Stimulated activated CD4-positive, alpha-beta T cell treated with anti-CD3 and anti-CD28 coated beads, Interleukin-15, amount 100 ng/mL, for 1 hour (primary cell): ENCODE measurements at regions not wholly inside any gene's neighbourhood (a gene's known extent, or its start where the extent isn't known, plus 50 kb on each side); places are given as distances from the start of the nearest gene placed in this dataset.
"Not testable (repeated sequence)": the region's sequence is repeated elsewhere in the genome, so short reads cannot be mapped to it uniquely, and the experiment has no call there.

Source experiments
- DNase-seq, 2 donors: peaks; one replicate each; pipeline ENCODE4 v3.0.0-alpha.2; 2020; ENCODE audit warnings: low read depth in 1 of 2, low spot score in 1 of 2

GRCh38 chr9:94033383-94033782 is 50.9 kb upstream of the PTPDC1 start:
- no peak for DNase-seq

DNA sequence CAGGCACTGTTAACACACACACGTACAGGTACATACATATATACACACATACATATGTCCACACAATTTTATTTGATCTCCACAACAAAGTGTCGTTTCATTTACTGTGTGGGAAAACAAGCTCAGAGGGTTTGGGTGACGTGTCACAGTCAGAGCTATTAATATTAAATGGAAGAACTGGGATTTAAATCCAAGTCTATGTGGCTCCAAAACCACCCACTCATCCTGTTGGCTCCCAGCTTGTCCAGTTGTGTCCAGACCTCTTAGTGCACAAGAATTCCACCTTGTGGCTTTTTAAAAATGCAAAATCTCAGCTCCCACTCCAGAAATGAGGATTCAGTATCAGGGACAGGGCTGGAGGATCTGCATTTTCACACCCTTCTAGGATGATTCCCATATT is 52.3 kb upstream of the PTPDC1 start:
- DNase-seq = no peak

- no peak for DNase-seq
Observed at GRCh38 chr9:94031380-94031779, 52.9 kb upstream of the PTPDC1 start.

DNA sequence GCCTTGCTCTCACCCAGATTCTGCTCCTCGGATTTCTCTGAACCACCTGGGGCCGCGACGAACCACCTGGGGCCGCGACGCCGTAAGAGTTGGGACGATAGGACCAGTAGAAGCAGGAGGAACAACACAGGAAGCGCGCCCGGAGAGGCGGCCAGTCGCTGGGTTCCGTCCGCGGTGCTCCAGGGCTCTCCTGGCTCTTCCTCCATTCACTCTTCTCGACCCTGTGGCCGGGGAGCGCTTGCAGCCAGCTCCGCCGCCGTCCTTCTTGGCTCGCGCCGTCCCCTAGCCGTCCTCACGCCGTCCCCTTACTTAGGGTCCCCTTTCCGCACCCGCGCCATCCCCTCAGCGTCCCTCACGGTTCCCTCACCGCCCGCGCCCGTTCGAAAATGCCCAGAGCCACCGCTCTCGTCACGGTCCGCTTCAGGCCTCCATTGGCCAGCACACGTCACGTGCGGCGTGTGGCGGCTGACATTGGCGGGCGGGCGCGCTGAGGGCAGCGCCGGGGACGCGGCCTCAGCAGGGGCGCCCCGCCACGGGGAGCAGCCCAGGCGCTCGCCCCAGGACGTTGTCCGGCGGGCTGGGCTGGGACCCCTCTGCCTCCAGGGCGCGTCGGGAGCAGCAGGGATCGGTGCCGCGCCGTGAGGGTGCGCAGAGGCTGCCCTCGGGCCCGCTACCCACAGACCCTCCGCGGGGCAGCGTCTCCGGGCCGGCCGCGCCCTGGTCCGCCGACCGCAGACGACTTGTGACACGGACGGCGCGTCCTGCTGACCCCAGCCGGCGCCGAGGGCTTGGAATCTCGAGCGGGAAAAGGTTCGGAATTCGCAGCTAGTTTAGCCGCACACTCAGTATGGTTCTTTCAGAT is 53.7 kb upstream of the PTPDC1 start:
- peak; percentile 51 to 71 for DNase-seq

- DNase-seq = no peak
Observed at GRCh38 chr9:94029932-94030317, 54.3 kb upstream of the PTPDC1 start.

DNA sequence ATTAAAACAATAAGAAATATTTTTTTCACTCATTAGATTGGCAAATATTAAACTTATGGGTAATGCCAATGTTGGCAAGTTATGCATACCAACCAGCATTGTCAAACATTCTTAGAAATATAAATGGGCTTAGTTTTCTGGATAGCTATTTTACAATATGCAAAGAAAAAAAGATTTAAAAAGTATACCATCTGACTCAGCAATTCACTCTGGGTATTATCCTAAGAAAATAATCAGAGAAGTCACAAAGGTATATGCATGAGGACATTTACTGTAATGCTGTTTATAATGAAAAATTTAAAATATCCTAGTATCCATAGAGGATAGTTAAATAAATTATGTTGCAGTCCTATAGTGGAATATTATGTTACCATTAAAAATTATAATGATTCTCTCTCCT is 57.4 kb upstream of the PTPDC1 start:
- DNase-seq = no peak

GRCh38 chr9:94022476-94022875 is 61.8 kb upstream of the PTPDC1 start:
- not testable (repeated sequence) for DNase-seq

GRCh38 chr9:94020836-94021235 is 63.4 kb upstream of the PTPDC1 start:
- DNase-seq = not testable (repeated sequence)

DNA sequence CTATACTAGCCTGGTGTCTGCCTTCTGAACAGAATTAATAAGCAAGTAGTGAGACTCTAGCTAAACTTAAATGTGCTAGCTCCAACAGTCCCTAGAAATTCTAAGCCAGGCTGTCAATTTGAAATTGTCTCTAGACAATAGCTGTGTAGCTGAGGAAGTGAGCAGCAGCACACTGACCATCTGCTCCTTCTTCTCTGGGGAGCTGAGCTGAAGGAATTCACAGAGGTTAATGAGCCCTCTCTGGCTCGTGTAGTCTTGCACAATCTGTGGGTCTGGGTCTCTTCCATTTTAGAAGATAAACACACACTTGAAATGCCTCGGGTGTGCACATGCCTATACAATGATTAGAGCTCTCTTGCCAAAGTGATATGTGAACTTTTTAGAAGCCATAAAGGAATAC is 63.5 kb upstream of the BARX1 start:
- no peak for DNase-seq

DNA sequence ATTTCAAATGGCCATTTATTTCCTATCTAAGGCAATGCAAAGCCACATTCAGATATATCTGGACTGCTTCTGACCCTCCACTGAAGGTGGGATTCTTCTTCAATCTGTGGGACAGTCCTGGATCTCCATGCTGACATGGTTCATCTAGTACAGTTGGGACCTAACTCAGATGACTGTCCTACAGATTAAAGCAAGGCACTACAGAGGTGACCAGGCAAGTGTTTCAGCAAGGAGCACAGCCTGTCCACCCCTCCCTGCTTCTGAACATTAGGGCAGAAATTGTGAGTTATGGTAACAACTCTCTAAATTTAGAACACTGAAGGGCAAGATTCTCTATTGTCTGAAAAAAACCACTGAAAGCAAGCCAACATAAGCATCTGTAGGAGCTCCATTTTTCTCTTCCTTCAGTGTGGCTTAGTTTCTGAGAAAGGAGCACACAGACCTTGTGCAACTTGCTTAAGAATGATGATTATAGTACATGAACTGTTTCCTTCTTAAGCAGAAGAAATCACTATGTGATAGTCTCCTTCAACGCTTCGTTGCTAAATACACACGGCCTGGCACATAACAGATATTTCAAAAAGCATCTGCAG is 62.9 kb upstream of the BARX1 start:
- no peak for DNase-seq

DNA sequence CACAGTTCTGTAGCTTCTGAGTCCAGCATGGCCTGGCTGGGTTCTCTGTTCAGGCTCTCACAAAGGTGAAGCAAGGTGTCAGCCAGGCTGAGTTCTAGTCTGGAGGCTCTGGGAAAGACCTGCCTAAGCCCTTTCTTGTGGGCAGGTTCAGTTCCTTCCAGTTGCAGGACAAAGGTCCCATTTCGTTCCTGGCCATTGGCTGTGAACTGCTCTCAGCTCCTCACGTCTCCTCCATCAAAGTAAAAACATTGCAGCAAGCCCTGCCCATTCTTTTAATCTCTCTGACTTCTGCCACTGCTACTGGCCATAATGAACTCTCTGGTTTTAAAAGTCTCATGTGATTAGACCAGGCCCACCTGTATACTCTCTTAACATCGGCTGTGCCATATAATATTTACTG is 61.6 kb upstream of the BARX1 start:
- DNase-seq = no peak

- DNase-seq = no peak
Observed at GRCh38 chr9:94014920-94015319, 59.8 kb upstream of the BARX1 start.

DNA sequence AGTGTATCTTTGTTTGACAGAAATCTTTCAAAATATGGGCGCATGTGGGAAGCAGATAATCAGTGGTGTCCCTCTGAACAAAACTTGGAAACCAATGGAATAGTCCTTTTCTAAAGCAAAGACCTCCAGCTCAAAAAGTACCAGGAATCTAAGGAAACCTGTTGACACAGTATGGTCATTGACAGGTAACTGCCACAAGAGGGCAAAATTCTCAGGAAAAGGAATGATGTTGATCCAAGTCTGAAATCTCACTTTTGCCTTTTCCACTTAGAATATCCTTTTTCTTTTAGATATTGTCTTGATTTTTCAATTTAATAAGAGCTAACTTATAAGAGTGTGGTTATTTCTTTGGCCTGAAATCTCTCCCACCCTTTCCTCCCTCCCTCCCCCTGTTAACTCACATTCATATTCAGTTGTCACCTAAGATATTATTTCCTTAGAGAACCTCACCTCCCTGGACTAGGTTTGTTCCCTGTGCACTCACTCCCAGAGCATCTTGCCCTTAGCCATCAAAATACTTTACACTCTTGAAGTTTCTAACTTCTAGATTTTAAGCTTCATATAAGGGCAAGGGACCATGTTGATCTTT is 59.0 kb upstream of the BARX1 start:
- DNase-seq = no peak

DNA sequence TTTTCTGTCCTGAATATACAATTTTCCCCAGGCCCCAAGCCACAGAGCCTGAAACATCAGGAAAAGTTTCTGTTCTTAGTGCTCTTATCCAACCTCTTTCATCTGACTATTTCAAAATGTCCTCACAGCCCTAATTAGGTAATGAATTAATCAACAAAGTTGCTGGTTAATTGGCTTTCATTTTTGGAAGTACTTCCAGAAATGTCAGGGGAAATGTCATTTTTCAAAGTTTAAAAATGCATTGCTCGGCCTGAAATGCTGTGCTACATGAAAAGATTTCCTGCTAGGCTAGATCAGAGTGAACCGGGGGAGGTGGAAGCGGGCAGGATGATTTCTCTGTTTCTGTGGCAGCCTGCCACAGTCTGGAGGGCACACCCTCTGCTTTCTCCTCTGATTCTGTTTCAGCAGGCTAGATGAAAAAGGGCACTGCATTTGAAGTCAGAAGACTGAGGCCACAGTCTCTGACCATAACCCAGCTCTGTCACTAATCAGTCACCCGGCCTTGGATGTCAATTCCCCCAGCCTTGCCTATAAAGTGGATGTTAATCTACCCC is 55.9 kb upstream of the BARX1 start:
- DNase-seq = no peak

GRCh38 chr9:94005272-94005901 is 50.2 kb upstream of the BARX1 start:
- no peak for DNase-seq
